Thyroid gland (tissue), 4 donors: ENCODE measurements at regions not wholly inside any gene's neighbourhood (a gene's known extent, or its start where the extent isn't known, plus 50 kb on each side); places are given as distances from the start of the nearest gene placed in this dataset.

ENCODE experiments used
- DNase-seq, 2 donors: peaks; one replicate each; pipeline ENCODE4 v3.0.0-alpha.2; 2019
- H3K27ac ChIP-seq, 3 donors: fragments of 200-600 bp; sonication (generic); 1 replicate in 2 of 3; 2 replicates in 1 of 3; pipeline ENCODE4 v1.5.1; 2016 to 2019; ENCODE audit warnings: mild to moderate bottlenecking in 1 of 3, moderate library complexity in 1 of 3
- H3K27me3 ChIP-seq: fragments of 200-600 bp; sonication (generic); one replicate; pipeline ENCODE4 v1.5.1; 2019
- H3K36me3 ChIP-seq, 2 donors: fragments of 200-600 bp; sonication (generic); one replicate each; pipeline ENCODE4 v1.5.1; 2016 to 2019
- H3K4me1 ChIP-seq, 2 donors: fragments of 200-600 bp; sonication (generic); one replicate each; pipeline ENCODE4 v1.5.1; 2017 to 2019
- H3K4me3 ChIP-seq, 3 donors: fragments of 200-600 bp; sonication (generic); replicated peaks in 1 of 3; 1 replicate in 2 of 3; 2 replicates in 1 of 3; pipeline ENCODE4 v1.5.1; 2016; ENCODE audit warnings: mild to moderate bottlenecking in 1 of 3
- H3K9me3 ChIP-seq: fragments of 200-600 bp; sonication (generic); one replicate; pipeline ENCODE4 v1.5.1; 2017
- CTCF ChIP-seq, 6 experiments: fragments of 200-600 bp in 3 of 6; fragments of 450-650 bp in 3 of 6; sonication (generic) in 3 of 6; IDR thresholded peaks; one replicate each; pipeline ENCODE4 v1.5.1; 2016 to 2019; ENCODE audit warnings: antibody characterized with exemption in 6 of 6, mild to moderate bottlenecking in 2 of 6, inconsistent platforms in 1 of 6, moderate library complexity in 1 of 6
- POLR2A ChIP-seq, 2 donors: fragments of 450-650 bp; IDR thresholded peaks; one replicate each; pipeline ENCODE4 v1.6.1; 2017; ENCODE audit warnings: antibody characterized with exemption in 2 of 2, mild to moderate bottlenecking in 2 of 2, moderate library complexity in 1 of 2
- WGBS, 2 donors: methylation state at CpG; one replicate each; pipeline ENCODE4 v1.1.5; 2017; 5-methylcytosine and 5-hydroxymethylcytosine counted together
- intact Hi-C: fragments of 100-400 bp; cut with DNase I; formaldehyde crosslinking; loops from one replicate; pipeline ENCODE4 v1.15.1; 2023

GRCh38 chrX:40446921-40447320 lies 133.8 kb upstream of the ATP6AP2 start:
- Histone ChIP-seq H3K27ac (peak overlapping the region in 1 of 3 donors; percentile 15), H3K4me1 (peaks cover 4 to 28% of the 10 kb centered on the region in 2 donors), H3K36me3 (no peaks in the 10 kb centered on the region), H3K27me3 (no peaks in the 10 kb centered on the region), H3K4me3 (no peak overlapping the region), H3K9me3 (no peaks in the 10 kb centered on the region)
- WGBS, 2 donors: 4 to 12% methylated on average over 5 to 6 of the region's 6 CpGs
- TF ChIP-seq CTCF (IDR thresholded peaks at IDR 0.05): no peak
- no peak for TF ChIP-seq POLR2A (IDR thresholded peaks at IDR 0.05)
- peak; percentile 75 to 76 for DNase-seq
- intact Hi-C loops: no loop called here

GRCh38 chrX:40445691-40446090 lies 135.1 kb upstream of the ATP6AP2 start:
- TF ChIP-seq POLR2A (IDR thresholded peaks at IDR 0.05): no peak
- TF ChIP-seq CTCF (IDR thresholded peaks at IDR 0.05): no peak
- no peak for DNase-seq
- H3K4me3 ChIP-seq: no peak overlapping the region
- 88 to 91% methylated on average over 1 to 3 of the region's 3 CpGs for WGBS, 2 donors
- H3K27ac ChIP-seq: no peak overlapping the region
- no peaks in the 10 kb centered on the region for H3K36me3 ChIP-seq
- no peaks in the 10 kb centered on the region for H3K27me3 ChIP-seq
- H3K9me3 ChIP-seq: no peaks in the 10 kb centered on the region
- intact Hi-C loops: no loop called here
- H3K4me1 ChIP-seq: peaks cover 4 to 29% of the 10 kb centered on the region in 2 donors

GRCh38 chrX:40444798-40445496 lies 135.8 kb upstream of the ATP6AP2 start:
- H3K9me3 ChIP-seq: no peaks in the 10 kb centered on the region
- H3K4me3 ChIP-seq: no peak overlapping the region
- no peak for TF ChIP-seq POLR2A (IDR thresholded peaks at IDR 0.05)
- no peak for TF ChIP-seq CTCF (IDR thresholded peaks at IDR 0.05)
- no peaks in the 10 kb centered on the region for H3K36me3 ChIP-seq
- peak overlapping the region in 1 of 3 donors; percentile 10 for H3K27ac ChIP-seq
- no peaks in the 10 kb centered on the region for H3K27me3 ChIP-seq
- peaks cover 4 to 24% of the 10 kb centered on the region in 2 donors for H3K4me1 ChIP-seq
- intact Hi-C loops: no loop called here
- peak; percentile 52 to 53 for DNase-seq
- 62 to 71% methylated on average over 11 to 12 of the region's 12 CpGs for WGBS, 2 donors

GRCh38 chrX:40444133-40444532 lies 136.6 kb upstream of the ATP6AP2 start:
- Histone ChIP-seq H3K27ac (no peak overlapping the region), H3K27me3 (no peaks in the 10 kb centered on the region), H3K9me3 (no peaks in the 10 kb centered on the region), H3K4me1 (peaks cover 4 to 18% of the 10 kb centered on the region in 2 donors), H3K36me3 (no peaks in the 10 kb centered on the region), H3K4me3 (no peak overlapping the region)
- intact Hi-C loops: no loop called here
- TF ChIP-seq POLR2A (IDR thresholded peaks at IDR 0.05) (no peak), CTCF (IDR thresholded peaks at IDR 0.05) (no peak)
- WGBS, 2 donors: 79 to 95% methylated on average over 2 of the region's 2 CpGs
- DNase-seq: no peak

GRCh38 chrX:40440866-40441265 lies 139.9 kb upstream of the ATP6AP2 start:
- no peaks in the 10 kb centered on the region for H3K9me3 ChIP-seq
- no peak overlapping the region for H3K4me3 ChIP-seq
- H3K27me3 ChIP-seq: no peaks in the 10 kb centered on the region
- no peak for DNase-seq
- WGBS, 2 donors: 56 to 61% methylated on average over 3 of the region's 3 CpGs
- no peaks in the 10 kb centered on the region for H3K36me3 ChIP-seq
- TF ChIP-seq CTCF (IDR thresholded peaks at IDR 0.05): no peak
- TF ChIP-seq POLR2A (IDR thresholded peaks at IDR 0.05): no peak
- intact Hi-C loops: no loop called here
- no peak overlapping the region for H3K27ac ChIP-seq
- peaks cover 0 to 3% of the 10 kb centered on the region in 2 donors for H3K4me1 ChIP-seq
